SIG-M5 (cell line): ENCODE measurements at regions not wholly inside any gene's neighbourhood (a gene's known extent, or its start where the extent isn't known, plus 50 kb on each side); places are given as distances from the start of the nearest gene placed in this dataset.

ENCODE experiments used
- DNase-seq: peaks from one replicate; lab custom pipeline; 2025; lab: John Stamatoyannopoulos, UW

DNA sequence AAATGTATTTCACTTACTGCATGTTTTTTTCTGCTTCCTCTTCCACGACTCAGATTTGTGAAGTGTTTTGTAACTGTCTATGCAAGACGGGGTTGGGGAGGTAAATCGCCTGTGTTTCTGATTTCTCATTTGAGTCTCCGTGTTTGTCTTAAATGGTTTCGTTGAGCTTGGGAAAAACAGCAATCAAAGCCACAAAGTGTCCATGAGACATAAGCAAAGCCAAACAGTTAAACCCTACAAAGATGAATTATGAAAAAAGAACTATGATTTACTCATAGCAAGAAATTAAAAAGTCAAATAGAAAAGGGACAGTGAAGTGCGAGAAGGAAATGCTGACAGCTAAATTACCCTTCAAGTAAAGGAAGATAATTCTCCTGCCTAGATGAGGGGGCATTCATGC, 164.3 kb upstream of the TMPO start:
- DNase-seq, result no peak

DNA sequence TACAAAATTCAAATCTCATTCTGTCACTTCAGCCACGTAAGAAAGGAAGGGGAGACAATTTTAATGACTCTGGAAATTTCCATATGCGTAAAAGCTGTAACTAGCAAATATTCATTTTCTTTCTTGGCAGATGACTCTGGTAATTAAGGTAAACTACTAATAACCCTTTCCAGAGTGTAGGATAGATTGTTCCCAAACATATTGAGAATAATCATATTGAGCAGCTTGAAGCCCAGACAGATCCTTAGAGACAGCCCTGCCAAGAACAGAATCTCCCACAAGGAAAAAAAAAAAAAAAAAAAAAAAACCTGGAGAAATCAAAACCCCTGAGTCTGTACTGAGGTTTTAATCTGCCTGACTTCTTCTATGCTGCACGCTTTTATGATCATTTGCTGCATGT, 163.6 kb upstream of the TMPO start:
- DNase-seq, result no peak

DNA sequence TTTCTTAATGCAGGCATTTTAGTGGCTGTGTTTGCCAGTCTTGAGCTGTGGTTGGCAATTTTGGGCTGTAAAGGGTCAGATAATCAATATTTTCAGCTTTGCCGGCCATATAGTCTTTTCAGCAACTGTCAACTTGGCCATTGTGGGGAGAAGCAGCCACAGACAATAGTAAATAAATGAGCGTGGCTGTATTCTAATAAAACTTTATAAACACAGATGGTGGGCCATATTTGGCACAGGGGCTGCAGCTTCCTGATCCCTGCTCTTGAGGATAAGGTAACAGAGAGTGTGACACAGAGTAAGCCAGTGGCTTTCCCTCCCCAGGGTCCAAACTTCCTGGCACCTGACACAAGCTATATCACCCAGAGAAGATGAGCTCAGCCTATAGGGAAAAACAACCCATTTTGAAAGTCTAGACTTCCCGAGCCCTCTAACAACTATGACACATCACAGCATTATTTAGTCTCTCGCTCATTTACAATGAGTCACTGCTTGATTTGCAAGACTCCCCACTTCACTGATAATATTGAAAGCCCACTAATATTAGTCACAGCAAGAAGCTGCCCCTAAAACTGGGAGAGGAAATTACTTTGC, 163.1 kb upstream of the TMPO start:
- no peak for DNase-seq

DNA sequence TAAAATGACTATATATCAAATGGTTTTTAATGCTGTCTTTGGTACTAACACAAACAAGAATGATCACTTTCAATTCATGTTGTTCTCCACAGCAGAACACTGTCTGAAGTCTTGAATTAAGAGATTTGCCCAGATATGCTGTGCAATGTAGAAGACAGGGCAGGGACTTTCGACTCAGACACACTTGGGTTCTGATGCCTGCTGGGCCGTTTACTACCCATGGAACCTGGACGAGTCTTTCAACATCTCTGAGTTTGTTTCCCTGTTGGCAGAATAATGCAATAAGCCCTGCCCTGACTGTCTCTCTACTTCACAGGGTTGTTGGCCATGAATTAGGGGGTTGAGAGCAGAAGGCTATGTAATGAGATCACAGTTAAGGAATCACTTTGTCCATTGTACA, 162.6 kb upstream of the TMPO start:
- no peak for DNase-seq

DNA sequence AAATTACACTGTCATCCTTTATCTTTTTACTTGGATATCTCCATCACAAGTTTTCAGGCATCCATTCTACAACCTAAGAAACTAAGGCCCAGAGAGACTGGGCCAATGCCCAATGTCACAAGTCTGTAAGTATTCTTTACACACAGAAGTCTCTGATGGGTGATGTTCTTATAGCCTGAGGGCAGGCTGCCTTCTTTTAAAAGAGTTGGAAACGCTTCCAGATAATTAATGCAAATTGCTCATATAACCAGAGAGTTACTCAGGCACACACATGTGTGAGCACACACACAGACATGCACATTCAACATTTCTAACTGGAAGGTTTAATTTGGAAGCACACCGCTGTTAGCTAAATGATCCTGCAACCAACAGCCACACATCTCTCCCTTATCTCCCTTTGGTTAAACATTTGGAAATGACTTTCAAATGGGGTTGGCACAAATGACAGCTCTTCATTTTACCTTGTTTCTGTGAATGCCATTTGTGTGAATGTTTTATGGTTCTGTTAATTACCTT, 160.8 kb upstream of the TMPO start:
- no peak for DNase-seq

DNA sequence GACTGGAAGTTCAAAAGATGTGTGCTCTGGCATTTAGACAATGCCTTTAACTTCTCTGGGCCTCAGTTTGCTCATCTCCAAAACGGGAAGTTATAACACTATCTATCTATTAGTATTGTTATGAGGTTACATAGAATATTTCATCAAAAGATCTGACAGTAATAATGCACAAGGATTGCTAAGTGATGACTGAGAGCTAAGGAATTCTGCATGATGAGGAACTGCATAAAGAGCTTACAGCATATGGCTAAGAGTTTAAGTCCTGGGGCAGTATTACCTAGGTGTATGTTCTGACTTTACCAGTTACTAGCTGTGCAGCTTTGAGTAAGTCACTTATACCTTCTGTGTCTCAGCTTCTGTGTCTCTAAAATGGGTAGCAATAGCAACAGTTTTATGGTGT, 160.1 kb upstream of the TMPO start:
- DNase-seq, result no peak

DNA sequence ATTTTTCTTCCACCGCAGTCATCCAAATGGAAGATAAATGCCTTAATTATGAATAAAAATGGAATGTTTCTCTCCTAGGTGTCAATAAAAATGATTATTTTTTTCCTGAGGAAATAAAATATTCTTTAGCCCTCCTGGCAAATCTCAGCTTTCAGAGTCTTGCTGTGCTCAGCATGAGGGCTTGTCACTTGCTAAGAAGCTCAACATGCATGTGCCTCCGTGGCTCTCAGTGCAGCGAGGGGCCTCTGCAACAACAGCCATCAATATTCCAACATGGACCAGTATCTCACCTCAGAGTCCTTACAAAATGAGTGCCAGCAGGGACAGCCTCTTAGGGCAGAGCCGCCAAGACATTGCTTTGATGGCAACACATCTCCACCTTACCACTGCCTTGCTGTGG, 159.5 kb upstream of the TMPO start:
- DNase-seq, result no peak

DNA sequence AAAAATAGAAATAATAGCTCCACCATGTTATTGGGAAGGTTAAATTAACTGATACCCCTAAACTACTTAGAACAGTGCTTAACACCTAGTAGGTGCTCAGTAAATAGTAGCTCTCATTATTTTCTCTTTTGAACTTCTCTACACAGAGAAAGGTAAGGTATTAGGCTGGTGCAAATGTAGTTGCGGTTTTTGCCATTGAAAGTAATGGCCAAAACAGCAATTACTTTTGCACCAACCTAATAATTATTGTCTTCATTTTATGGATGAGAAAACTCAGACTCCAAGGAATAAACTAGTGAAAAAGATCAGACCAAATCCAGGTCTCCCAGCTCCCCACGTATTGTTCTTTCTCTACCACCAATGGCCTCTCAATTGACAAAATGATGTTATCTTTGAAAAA, 157.2 kb upstream of the TMPO start:
- no peak for DNase-seq

DNA sequence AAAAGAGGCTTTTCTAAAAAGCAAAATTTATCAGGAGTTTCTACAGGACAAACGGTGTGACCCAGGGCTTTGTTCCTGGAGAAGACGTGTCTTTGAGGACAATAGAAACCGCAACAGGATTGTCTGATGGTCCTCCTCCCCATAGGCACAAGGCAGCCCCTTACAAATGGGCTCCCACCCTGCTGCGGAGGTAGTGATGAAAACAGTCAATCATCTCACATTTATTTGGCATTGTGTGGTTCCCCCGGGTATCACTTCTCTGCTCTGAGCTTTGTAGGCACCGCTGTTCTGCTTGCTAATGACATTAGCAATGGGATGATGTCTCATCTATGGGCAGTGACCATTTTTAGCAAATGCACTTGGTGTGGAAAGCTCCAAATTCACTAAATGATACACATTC, 155.5 kb upstream of the TMPO start:
- DNase-seq, result no peak

DNA sequence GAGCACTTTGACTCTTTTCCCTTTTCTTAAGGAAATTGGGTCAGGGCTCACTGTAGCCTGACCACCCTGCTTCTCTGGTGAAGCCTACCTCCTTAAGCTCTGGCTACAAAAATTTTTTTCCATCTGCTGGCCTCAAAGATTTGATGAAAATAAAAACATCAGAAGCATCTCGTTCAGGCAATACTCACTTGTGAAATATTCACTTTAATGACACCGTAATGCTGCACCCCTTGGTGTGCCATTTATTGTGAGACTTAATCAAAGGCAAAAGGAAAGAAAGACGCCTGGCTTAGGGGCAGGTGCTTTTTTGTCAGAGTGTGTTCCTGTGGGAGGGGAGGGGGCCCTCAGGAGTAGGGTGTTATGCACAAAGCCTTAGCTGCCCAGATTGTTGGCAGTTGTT, 155.0 kb upstream of the TMPO start:
- DNase-seq, result no peak

DNA sequence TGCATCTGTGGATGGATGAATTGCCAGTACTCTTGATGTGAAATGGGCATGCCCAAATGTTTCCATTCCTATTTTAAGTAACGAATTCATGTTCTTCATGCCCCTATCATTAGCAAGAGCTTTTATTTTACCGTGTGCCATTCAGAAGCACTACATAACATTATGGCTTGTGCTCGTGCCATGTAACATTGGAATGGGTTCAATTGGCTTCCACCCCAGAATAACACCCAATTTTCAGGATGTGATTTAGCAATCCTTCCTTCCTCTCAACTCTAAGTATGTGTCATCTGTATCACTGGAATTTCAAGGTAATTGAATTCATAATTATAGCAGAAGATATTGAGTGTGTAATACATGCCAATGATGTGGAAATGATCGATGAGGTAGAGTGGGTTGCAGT, 145.8 kb upstream of the TMPO start:
- no peak for DNase-seq

DNA sequence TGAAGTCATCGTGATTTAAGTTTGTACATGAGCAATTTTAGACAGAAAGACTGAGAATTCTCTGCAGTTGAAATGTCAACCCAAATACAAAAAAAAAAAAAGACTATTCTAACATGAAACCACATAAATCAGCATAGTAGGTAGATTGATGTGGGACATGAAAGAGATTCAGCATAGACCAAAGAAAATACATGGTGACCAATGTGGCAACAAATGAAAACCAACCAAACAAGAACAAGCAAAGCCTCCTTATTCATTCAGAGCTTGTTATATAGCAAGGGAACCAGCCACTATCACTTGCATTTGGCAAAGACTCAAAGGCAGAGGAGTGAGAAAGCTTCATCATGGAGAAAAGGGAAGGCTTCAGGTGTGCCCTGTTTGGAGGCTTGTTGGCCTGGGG, 144.4 kb upstream of the TMPO start:
- DNase-seq, result no peak

DNA sequence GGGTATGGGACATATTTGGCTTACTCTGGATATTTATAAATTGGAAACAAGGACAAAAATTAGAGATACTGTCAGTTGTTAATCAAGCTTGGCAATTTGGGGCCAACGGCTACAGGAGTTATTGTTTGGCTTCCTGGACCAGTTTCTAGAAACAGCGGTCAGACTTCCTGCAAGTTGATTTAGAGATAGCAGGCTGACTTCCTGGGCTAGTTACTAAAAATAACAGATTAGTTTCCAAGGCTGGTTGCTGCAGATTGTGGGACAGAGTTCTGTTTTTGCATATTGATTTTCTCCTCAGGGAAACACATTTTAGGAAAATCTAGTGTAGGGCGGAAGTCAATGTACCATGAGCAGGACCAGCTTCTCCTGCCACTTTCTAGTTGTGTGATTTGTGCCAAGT, 144.0 kb upstream of the TMPO start:
- no peak for DNase-seq

DNA sequence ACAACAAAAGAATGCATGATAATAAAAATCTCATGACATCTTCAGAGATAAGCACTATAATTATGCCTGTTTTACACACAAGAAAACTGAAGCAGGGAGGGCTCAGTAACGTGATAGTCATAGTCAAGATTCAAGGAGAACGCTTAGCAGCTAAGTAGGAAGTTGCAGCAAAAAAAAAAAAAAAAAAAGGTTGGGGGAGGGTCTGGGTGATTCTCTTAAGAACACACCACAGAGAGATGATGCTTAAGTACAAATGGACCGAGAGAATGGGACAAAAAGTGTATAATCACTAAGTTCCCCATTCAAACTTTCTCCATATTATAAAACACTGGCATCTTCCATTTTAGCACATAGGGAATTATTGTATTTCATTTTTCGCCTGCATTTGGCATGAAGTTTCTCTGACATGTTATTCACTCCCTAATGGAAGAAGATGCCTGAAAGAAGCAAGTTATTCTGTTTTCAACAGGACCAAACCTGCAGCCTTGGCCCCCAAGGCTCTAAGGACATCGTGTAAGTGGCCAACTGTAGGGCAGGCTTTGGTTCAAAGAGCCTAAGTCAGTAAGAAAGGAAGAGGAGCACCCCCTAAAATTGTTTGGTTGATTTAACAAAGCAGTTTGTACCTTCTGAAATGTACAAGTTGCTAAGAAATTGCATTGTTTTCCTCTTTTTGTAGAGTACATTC, 142.9 kb upstream of the TMPO start:
- no peak for DNase-seq

DNA sequence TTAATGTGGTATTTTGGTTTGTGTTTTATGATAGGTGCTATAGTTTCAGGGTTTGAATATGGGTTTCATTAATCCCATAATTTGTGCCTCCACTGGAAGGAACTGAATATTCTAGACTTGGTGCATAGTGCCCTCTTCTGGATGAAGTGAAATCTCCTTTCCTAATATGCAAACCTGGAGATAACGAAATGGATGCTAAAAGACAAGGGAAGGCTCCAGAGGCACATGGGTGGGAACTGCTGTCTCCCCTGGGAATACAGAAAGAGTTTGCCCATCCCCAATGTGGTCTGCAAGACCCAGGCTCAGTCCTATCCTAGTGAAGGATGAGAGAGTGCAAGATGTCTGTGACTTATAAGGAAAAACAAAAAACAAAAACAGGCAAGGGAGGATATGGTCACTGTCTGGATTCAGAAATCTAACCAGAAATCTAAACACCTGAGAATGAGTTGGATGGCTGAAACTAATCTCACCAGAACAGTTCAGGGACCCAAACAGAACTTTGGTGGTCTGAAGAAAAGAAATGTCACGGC, 142.3 kb upstream of the TMPO start:
- no peak for DNase-seq

DNA sequence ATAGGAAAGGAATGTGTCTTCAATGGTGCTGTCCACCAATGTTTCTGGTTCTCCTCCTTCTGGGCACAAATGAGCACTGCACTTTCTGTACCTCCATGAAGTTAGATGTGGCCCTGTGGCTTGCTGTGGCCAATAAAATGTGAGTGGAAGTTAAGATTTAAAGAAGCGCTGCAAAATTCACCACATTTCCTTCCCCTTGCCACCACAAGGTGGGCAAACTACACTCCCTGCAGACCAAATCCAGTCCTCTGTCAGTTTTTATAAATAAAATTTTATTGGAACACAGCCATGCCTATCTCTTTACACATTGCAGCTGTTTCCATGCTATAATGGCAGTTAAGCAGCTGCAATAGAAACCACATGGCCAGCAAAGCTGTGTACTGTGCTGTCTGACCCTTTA, 141.4 kb upstream of the TMPO start:
- DNase-seq, result peak; percentile 11

DNA sequence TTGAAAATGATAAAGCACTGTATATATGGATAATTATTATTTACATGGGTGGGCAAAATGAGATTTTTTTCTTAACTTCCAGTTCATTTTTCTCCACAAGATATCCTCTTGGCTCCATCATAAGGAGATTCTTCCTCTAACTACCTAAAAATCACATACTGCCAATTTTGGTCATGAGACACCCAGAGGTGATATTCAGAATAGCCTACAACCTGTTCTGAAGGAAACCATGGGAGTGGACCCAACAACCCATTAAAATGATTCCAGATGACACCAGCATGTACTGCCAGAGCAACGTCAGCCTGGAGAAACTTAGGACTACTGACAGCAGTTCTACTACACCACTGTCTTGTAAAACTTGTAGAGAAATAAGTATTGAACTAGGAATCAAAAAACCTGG, 136.3 kb upstream of the TMPO start:
- DNase-seq, result no peak

DNA sequence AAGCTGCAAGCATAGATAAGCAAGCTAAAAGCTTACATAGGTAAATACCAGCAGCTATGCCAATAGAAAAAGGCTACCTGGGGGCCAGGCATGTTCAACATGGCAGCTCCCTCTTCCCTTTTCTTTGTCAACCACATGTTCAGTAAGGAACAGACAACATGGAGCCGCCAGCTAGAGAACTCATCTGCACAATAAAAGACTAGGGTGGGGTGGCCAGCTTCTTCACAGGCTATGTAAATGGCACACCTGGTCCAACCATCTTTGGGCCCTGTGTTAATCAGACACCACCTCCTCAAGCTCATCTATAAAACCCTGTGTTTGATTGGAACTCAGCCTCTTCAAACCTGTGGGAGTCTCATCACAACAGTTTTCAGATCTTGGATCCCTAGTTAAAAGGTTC, 129.7 kb upstream of the TMPO start:
- no peak for DNase-seq

DNA sequence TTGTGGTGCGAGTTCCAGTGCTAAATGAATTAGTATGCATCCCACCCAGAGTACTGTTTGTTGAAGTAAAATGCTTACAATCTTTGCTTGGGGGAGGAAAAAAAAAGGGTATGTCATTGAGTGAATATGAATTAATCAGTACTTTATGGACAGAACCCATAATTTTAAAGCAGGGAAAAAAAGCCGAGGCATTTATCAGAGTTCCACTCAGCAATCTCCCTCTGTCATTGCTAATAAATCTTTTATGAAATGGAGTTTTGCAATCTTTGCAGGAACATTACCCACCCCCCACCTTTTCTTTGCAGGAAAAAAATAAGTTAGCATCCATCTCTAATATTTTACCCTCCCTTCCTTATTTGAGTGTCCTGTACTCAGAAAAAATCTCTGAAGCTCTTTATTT, 127.9 kb upstream of the TMPO start:
- DNase-seq, result no peak

DNA sequence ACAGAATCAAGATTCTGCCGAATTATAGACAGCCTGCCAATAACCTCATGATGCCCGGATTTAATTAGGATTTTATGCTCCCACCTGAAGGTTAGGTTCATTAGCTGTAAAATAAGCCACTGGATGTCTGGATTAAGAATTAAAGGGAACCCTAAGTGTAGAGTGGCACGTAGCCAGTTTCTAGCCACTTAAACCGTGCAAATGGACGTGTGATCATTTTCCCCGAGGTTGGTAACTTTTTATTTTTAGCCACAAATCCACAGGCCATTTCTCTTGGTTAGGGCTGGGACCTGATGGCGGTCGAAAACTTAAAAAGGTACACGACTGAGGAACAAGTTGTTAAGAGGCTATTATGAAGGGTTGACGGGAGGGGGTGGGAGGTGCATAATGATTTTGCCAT, 127.3 kb upstream of the TMPO start:
- no peak for DNase-seq

DNA sequence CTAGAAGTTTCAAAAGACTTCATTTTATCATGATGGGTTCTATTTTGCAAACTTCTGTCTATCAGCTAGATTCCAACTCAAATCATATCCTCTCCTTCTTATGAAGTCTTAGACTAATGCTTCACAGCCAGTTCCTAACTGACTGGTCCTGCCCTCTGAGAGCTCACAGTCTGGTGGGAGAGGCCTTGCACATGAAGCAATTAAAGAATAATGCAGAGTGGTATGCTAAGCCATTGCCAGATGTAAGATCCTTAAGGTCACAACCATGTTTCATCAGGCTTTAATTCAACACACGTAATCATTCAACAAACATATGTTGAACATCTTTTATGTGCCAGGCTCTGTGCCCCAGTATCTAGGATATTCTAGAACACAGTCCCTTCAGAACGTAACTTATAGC, 125.8 kb upstream of the TMPO start:
- DNase-seq, result no peak

DNA sequence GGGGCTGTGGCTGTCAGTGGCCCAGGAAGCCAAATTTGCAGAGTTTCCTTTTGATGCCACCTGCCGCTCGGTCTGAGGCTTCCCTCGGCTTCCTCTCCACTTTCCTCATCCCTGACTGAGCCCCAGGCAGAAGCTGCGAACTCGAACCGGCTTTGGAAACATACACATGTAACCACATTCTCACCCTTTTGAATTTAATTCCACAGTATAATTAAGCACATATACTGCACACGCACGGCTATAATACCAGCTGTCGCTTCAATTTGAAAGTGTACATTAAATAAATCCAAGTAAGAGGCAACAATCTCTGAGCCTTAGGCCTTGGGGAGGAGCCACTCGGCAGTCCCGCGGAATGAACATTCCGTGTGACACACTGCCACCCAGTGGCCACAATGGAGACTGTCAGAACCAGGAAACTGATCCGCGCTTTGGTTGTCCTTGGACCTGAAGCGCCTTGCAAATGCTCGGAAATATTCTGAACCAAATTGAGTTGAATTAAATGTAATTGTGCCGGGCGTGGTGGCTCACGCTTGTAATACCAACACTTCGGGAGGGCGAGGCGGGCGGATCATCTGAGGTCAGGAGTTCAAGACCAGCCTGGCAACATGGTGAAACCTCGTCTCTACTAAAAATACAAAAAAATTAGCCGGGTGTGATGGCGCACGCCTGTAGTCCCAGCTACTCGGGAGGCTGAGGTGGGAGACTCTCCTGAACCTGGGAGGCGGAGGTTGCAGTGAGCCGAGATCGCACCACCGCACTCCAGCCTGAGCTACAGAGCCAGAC, 117.9 kb upstream of the TMPO start:
- no peak for DNase-seq

DNA sequence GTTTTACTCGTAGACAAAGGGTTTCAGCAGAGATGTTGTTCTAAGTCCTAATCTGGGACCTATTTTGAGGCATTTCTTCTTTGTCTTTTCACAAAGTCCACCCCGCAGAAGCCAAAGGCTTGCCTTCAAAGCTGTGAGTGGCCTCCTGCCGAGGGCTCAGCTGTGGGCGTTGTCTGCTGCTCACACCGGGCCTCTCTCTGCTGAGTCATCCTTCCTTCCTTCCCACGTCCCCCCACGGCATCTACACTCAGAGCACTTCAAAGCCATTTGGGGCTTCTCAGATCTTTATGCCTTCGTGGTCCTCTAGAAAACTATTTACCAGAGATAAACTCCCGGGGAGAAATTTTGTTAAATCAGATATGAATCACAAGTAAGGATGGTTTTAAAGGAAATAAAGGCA, 115.9 kb upstream of the TMPO start:
- no peak for DNase-seq
